ENCODE measurements at regions not wholly inside any gene's neighbourhood (a gene's known extent, or its start where the extent isn't known, plus 50 kb on each side); places are given as distances from the start of the nearest gene placed in this dataset.

GRCh38 chr14:71411738-71412137 is 504.5 kb downstream of the PCNX1 start:
- Mint-ChIP-seq H3K9me3 (no peaks in the 10 kb centered on the region), H3K4me3 (no peak overlapping the region), H3K4me1 (peaks cover 35 to 39% of the 10 kb centered on the region in 2 experiments), H3K27me3 (ENCODE audit: low read depth) (no peaks in the 10 kb centered on the region), H3K36me3 (ENCODE audit: insufficient read depth in 1 of 3, low read depth in 3 of 3) (peaks cover 0 to 5% (median 2%) of the 10 kb centered on the region in 3 experiments; a peak in 4 of 7 replicates), H3K27ac (no peak overlapping the region)
- WGBS (ENCODE audit: extremely low coverage, insufficient read length, low lambda C conversion rate) = no CpG with 5 or more reads among the region's 3 CpGs
- Histone ChIP-seq H3K56ac (ENCODE audit: insufficient read length, low read depth, low read length) (no peak overlapping the region), H2BK12ac (ENCODE audit: insufficient read length, low read depth, low read length) (no peak overlapping the region), H4K91ac (ENCODE audit: insufficient read length, low read depth, low read length) (no peak overlapping the region), H2BK120ac (ENCODE audit: low read depth, low read length, poor library complexity, severe bottlenecking) (no peak overlapping the region), H3K27ac (ENCODE audit: insufficient read length, low read depth, low read length) (no peak overlapping the region), H4K8ac (replicated peaks; ENCODE audit: insufficient read length, low read depth, low read length) (no peak overlapping the region), H3K4me2 (ENCODE audit: insufficient read depth, insufficient read length, low read length) (no peak overlapping the region), H4K5ac (ENCODE audit: insufficient read length, low read depth, low read length) (no peak overlapping the region), H3K18ac (ENCODE audit: insufficient read length, low read depth, low read length) (no peak overlapping the region), H3K4ac (ENCODE audit: low read depth, low read length) (no peak overlapping the region), H4K20me1 (ENCODE audit: control insufficient read depth, insufficient read depth, insufficient read length) (no peaks in the 10 kb centered on the region), H3K14ac (ENCODE audit: insufficient read depth, low read length) (no peak overlapping the region), H3T11ph (ENCODE audit: low read length) (no peak overlapping the region), H3K27me3 (ENCODE audit: insufficient read depth, low read length) (no peaks in the 10 kb centered on the region), H3K79me2 (ENCODE audit: insufficient read depth, low read length) (peaks cover 4% of the 10 kb centered on the region; the same call in 1 of the 2 replicates), H3K4me1 (ENCODE audit: insufficient read depth, low read length) (no peaks in the 10 kb centered on the region; the same call in 1 of the 2 replicates), H2BK5ac (ENCODE audit: insufficient read length, low read length) (no peak overlapping the region), H3K23ac (ENCODE audit: insufficient read length, low read depth, low read length) (no peak overlapping the region), H2AFZ (ENCODE audit: low read length) (no peak overlapping the region), H2AK5ac (ENCODE audit: insufficient read length, low read length) (no peak overlapping the region), H3K79me1 (ENCODE audit: insufficient read depth, low read depth, low read length, poor library complexity, severe bottlenecking) (no peaks in the 10 kb centered on the region), H2BK15ac (ENCODE audit: low read depth, low read length) (no peak overlapping the region), H3K23me2 (ENCODE audit: insufficient read length, low read depth, low read length, poor library complexity, severe bottlenecking) (no peaks in the 10 kb centered on the region), H3K9me3 (ENCODE audit: control insufficient read depth, low read depth, low read length) (no peaks in the 10 kb centered on the region), H2BK20ac (ENCODE audit: low read depth, low read length, poor library complexity, severe bottlenecking) (no peak overlapping the region), H3K9ac (ENCODE audit: extremely low read depth, insufficient read length, low read length) (no peak overlapping the region)
- TF ChIP-seq CTCF (conservative IDR thresholded peaks at IDR 0.05) = no peak
- DNase-seq = no peak
